T-helper 1 cell treated with Interleukin-12 subunit alpha and Interleukin-12 subunit beta and Interleukin-4 antibody, amounts not matched to agents 30 ng/mL and 1 ng/mL, for 36 hours (primary cell): ENCODE measurements at regions not wholly inside any gene's neighbourhood (a gene's known extent, or its start where the extent isn't known, plus 50 kb on each side); places are given as distances from the start of the nearest gene placed in this dataset.

Experiments
- intact Hi-C: fragments of 100-400 bp; cut with micrococcal nuclease; formaldehyde crosslinking; loops from one replicate; pipeline ENCODE4 v1.15.1; 2024

- intact Hi-C loops: no loop called here
Observed at GRCh38 chr20:1798982-1799381, 96.2 kb upstream of the SIRPA start.

GRCh38 chr20:1793821-1794220, 101.4 kb upstream of the SIRPA start:
- intact Hi-C loops: no loop called here

- intact Hi-C loops: no loop called here
Observed at GRCh38 chr20:1792274-1792673, 102.9 kb upstream of the SIRPA start.

GRCh38 chr20:1790386-1790785, 104.8 kb upstream of the SIRPA start:
- intact Hi-C loops: no loop called here

- intact Hi-C loops: no loop called here
Observed at GRCh38 chr20:1788044-1788443, 107.2 kb upstream of the SIRPA start.

- intact Hi-C loops: no loop called here
Observed at GRCh38 chr20:1786486-1786885, 108.7 kb upstream of the SIRPA start.

- intact Hi-C loops: no loop called here
Observed at GRCh38 chr20:1784586-1784985, 110.6 kb upstream of the SIRPA start.

GRCh38 chr20:1783245-1783644, 112.0 kb upstream of the SIRPA start:
- intact Hi-C loops: no loop called here

GRCh38 chr20:1782181-1782580, 113.0 kb upstream of the SIRPA start:
- intact Hi-C loops: no loop called here

- intact Hi-C loops: no loop called here
Observed at GRCh38 chr20:1779567-1779966, 115.6 kb upstream of the SIRPA start.

- intact Hi-C loops: no loop called here
Observed at GRCh38 chr20:1778338-1778737, 116.9 kb upstream of the SIRPA start.

GRCh38 chr20:1777476-1777820, 117.8 kb upstream of the SIRPA start:
- intact Hi-C loops: loop anchor here (1.0 to 2.0 kb wide), 9 partner anchors 13 to 659 kb away; partner anchors contain the start of genes NSFL1C and PSMF1

- intact Hi-C loops: loop anchor here (1.0 to 2.0 kb wide), 9 partner anchors 13 to 659 kb away; partner anchors contain the start of genes NSFL1C and PSMF1
Observed at GRCh38 chr20:1776681-1777475, 118.3 kb upstream of the SIRPA start.

- intact Hi-C loops: no loop called here
Observed at GRCh38 chr20:1775117-1775516, 117.5 kb upstream of the SIRPG start.

- intact Hi-C loops: no loop called here
Observed at GRCh38 chr20:1774479-1774878, 116.9 kb upstream of the SIRPG start.

GRCh38 chr20:1773816-1774215, 116.2 kb upstream of the SIRPG start:
- intact Hi-C loops: no loop called here

- intact Hi-C loops: no loop called here
Observed at GRCh38 chr20:1769491-1769890, 111.9 kb upstream of the SIRPG start.

- intact Hi-C loops: no loop called here
Observed at GRCh38 chr20:1766731-1767130, 109.2 kb upstream of the SIRPG start.

GRCh38 chr20:1764136-1765033, 106.8 kb upstream of the SIRPG start:
- intact Hi-C loops: loop anchor here (1.0 kb wide), 1 partner anchor 13 kb away; no protein-coding TSS in a partner anchor

GRCh38 chr20:1761598-1761997, 104.0 kb upstream of the SIRPG start:
- intact Hi-C loops: no loop called here

GRCh38 chr20:1761116-1761515, 103.5 kb upstream of the SIRPG start:
- intact Hi-C loops: no loop called here

GRCh38 chr20:1758765-1759164, 101.2 kb upstream of the SIRPG start:
- intact Hi-C loops: no loop called here
